CD14-positive monocyte (primary cell): ENCODE measurements at regions not wholly inside any gene's neighbourhood (a gene's known extent, or its start where the extent isn't known, plus 50 kb on each side); places are given as distances from the start of the nearest gene placed in this dataset.

Experiments used
- DNase-seq, 3 donors: peaks; one replicate each; pipeline ENCODE4 v3.0.0-alpha.2; 2011 to 2022
- H2AFZ ChIP-seq: 2 replicates; pipeline ENCODE4 v1.6.0; 2012; ENCODE audit warnings: mild to moderate bottlenecking, low read depth, low read length, inconsistent platforms; ENCODE audit not compliant: insufficient read depth, poor library complexity, severe bottlenecking
- H3K27ac ChIP-seq, 2 donors: 1 replicate in 1 of 2; 2 replicates in 1 of 2; pipeline ENCODE4 v1.5.1; 2012 to 2013; ENCODE audit warnings: low read length in 2 of 2, control low read depth in 1 of 2, inconsistent platforms in 1 of 2, low read depth in 1 of 2, mild to moderate bottlenecking in 1 of 2
- H3K27me3 ChIP-seq, 2 donors: one replicate each; pipeline versions ENCODE4 v1.6.0 to v1.6.1; 2011 to 2013; ENCODE audit warnings: low read length in 2 of 2; ENCODE audit not compliant: control insufficient read depth in 2 of 2, insufficient read depth in 2 of 2
- H3K36me3 ChIP-seq, 2 donors: replicated peaks in 1 of 2; 1 replicate in 1 of 2; 2 replicates in 1 of 2; pipeline versions ENCODE4 v1.5.1 to v1.6.1; 2012 to 2013; ENCODE audit warnings: low read length in 2 of 2, control low read depth in 1 of 2, inconsistent platforms in 1 of 2, mild to moderate bottlenecking in 1 of 2; ENCODE audit not compliant: insufficient read depth in 2 of 2, control insufficient read depth in 1 of 2
- H3K4me1 ChIP-seq, 2 donors: 1 replicate in 1 of 2; 2 replicates in 1 of 2; pipeline versions ENCODE4 v1.5.1 to v1.6.1; 2012 to 2013; ENCODE audit warnings: low read length in 2 of 2, control low read depth in 1 of 2, inconsistent platforms in 1 of 2, mild to moderate bottlenecking in 1 of 2, moderate library complexity in 1 of 2; ENCODE audit not compliant: insufficient read depth in 2 of 2, control insufficient read depth in 1 of 2
- H3K4me2 ChIP-seq: replicated peaks from 2 replicates; pipeline ENCODE3; 2012; ENCODE audit warnings: low read length, moderate library complexity, mild to moderate bottlenecking; ENCODE audit not compliant: poor library complexity, severe bottlenecking; ENCODE audit errors: extremely low read depth
- H3K4me3 ChIP-seq, 3 experiments: fragments of 200-600 bp in 1 of 3; sonication (generic) in 1 of 3; replicated peaks in 1 of 3; 1 replicate in 2 of 3; 2 replicates in 1 of 3; pipeline ENCODE4 v1.5.1; 2011 to 2013; ENCODE audit warnings: low read length in 3 of 3, mild to moderate bottlenecking in 3 of 3, control low read depth in 2 of 3, low read depth in 2 of 3, inconsistent platforms in 1 of 3, moderate library complexity in 1 of 3
- H3K79me2 ChIP-seq: 2 replicates; pipeline ENCODE4 v1.6.0; 2012; ENCODE audit warnings: mild to moderate bottlenecking, control low read depth, inconsistent platforms, low read length, moderate library complexity; ENCODE audit not compliant: insufficient read depth
- H3K9ac ChIP-seq: 2 replicates; pipeline ENCODE4 v1.6.0; 2017; ENCODE audit warnings: low read length, mild to moderate bottlenecking; ENCODE audit not compliant: insufficient read depth, poor library complexity, severe bottlenecking
- H3K9me3 ChIP-seq, 2 donors: replicated peaks in 1 of 2; 1 replicate in 1 of 2; 2 replicates in 1 of 2; pipeline versions ENCODE4 v1.5.1 to v1.6.1; 2012 to 2013; ENCODE audit warnings: low read length in 2 of 2, control low read depth in 1 of 2; ENCODE audit not compliant: control insufficient read depth in 1 of 2, insufficient read depth in 1 of 2
- H4K20me1 ChIP-seq: 2 replicates; pipeline ENCODE4 v1.6.0; 2012; ENCODE audit warnings: mild to moderate bottlenecking, low read length, control low read depth, moderate library complexity; ENCODE audit not compliant: insufficient read depth
- H3K27ac Mint-ChIP-seq, 7 donors: one replicate each; pipeline ENCODE4 v1.8.0; 2020; ENCODE audit warnings: mild to moderate bottlenecking in 7 of 7, mixed read lengths in 7 of 7, moderate library complexity in 6 of 7, inconsistent platforms in 2 of 7
- H3K27me3 Mint-ChIP-seq, 3 donors: one replicate each; pipeline ENCODE4 v1.8.0; 2021 to 2022; ENCODE audit warnings: low read depth in 3 of 3, mild to moderate bottlenecking in 3 of 3, mixed read lengths in 3 of 3, moderate library complexity in 3 of 3, inconsistent platforms in 1 of 3
- H3K36me3 Mint-ChIP-seq, 2 donors: one replicate each; pipeline ENCODE4 v1.8.0; 2020; ENCODE audit warnings: mixed read lengths in 2 of 2, inconsistent platforms in 1 of 2, mild to moderate bottlenecking in 1 of 2
- H3K4me1 Mint-ChIP-seq: one replicate; pipeline ENCODE4 v1.8.0; 2020; ENCODE audit warnings: mild to moderate bottlenecking, mixed read lengths
- H3K4me3 Mint-ChIP-seq, 2 donors: one replicate each; pipeline ENCODE4 v1.8.0; 2020; ENCODE audit warnings: mild to moderate bottlenecking in 2 of 2, mixed read lengths in 2 of 2, moderate library complexity in 1 of 2
- H3K9me3 Mint-ChIP-seq, 7 donors: one replicate each; pipeline ENCODE4 v1.8.0; 2020 to 2022; ENCODE audit warnings: mixed read lengths in 7 of 7, mild to moderate bottlenecking in 6 of 7, moderate library complexity in 6 of 7, inconsistent platforms in 2 of 7
- WGBS: methylation state at CpG from one replicate; pipeline ENCODE4 v1.1.5; 2013; ENCODE audit warnings: missing lambda C conversion rate; ENCODE audit not compliant: insufficient coverage; 5-methylcytosine and 5-hydroxymethylcytosine counted together
- intact Hi-C, 2 donors: fragments of 100-400 bp; cut with micrococcal nuclease; formaldehyde crosslinking; loops; one replicate each; pipeline versions ENCODE4 v1.15.0 to v1.15.1; 2023
- TF ChIP-seq, protein P1 (sequence below): fragments of 200-600 bp; IDR thresholded peaks from one replicate; pipeline ENCODE4 v1.8.0; 2022; ENCODE audit warnings: antibody characterized with exemption, mild to moderate bottlenecking

DNA sequence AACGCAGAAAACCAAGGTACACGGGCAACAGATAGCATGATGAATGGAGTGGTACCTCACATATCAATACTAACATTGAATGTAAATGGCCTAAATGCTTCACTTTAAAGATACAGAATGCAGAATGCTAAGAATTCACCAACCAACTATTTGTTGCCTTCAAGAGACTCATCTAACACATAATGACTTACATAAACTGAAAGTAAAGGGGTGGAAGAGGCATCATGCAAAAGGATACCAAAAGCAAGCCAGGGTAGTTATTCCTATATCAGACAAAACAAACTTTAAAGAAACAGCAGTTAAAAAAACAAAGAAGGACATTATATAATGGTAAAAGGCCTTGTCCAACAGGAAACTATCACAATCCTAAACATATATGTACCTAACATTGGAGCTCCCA lies 137.1 kb upstream of the APP start:
- no peak overlapping the region for H3K9ac ChIP-seq
- no peak overlapping the region for H2AFZ ChIP-seq
- DNase-seq = no peak
- H3K79me2 ChIP-seq = no peaks in the 10 kb centered on the region
- H3K4me3 ChIP-seq = no peak overlapping the region
- no CpG with 5 or more reads among the region's 2 CpGs for WGBS
- H3K27ac ChIP-seq = no peak overlapping the region
- TF ChIP-seq, protein P1, sequence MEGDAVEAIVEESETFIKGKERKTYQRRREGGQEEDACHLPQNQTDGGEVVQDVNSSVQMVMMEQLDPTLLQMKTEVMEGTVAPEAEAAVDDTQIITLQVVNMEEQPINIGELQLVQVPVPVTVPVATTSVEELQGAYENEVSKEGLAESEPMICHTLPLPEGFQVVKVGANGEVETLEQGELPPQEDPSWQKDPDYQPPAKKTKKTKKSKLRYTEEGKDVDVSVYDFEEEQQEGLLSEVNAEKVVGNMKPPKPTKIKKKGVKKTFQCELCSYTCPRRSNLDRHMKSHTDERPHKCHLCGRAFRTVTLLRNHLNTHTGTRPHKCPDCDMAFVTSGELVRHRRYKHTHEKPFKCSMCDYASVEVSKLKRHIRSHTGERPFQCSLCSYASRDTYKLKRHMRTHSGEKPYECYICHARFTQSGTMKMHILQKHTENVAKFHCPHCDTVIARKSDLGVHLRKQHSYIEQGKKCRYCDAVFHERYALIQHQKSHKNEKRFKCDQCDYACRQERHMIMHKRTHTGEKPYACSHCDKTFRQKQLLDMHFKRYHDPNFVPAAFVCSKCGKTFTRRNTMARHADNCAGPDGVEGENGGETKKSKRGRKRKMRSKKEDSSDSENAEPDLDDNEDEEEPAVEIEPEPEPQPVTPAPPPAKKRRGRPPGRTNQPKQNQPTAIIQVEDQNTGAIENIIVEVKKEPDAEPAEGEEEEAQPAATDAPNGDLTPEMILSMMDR = no peak
- Mint-ChIP-seq H3K27me3 (no peaks in the 10 kb centered on the region), H3K4me1 (no peaks in the 10 kb centered on the region), H3K4me3 (no peak overlapping the region), H3K27ac (no peak overlapping the region), H3K9me3 (peaks cover 2 to 16% (median 11%) of the 10 kb centered on the region in 7 donors), H3K36me3 (no peaks in the 10 kb centered on the region)
- peaks cover 9 to 22% of the 10 kb centered on the region in 2 donors for H3K9me3 ChIP-seq
- no peaks in the 10 kb centered on the region for H4K20me1 ChIP-seq
- no peaks in the 10 kb centered on the region for H3K36me3 ChIP-seq
- H3K4me2 ChIP-seq = no peak overlapping the region
- no peaks in the 10 kb centered on the region for H3K27me3 ChIP-seq
- intact Hi-C loops = no loop called here
- H3K4me1 ChIP-seq = no peaks in the 10 kb centered on the region

DNA sequence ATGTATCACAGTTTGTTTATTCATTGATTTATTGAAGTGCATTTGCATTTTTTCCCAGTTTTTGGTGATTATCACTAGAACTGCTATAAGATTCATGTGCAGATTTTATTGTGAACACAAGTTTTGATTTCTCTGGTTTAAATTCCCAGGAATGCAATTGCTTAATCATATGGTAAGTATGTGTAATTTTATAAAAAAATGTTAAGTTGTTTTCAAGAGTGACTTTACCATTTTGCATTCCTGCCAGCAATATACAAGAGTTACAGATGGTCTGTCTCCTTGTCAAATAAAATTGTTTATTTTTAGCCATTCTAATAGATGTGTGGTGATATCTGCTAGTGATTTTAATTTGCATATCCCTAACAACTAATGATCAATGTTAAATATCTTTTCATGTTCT lies 127.3 kb upstream of the APP start:
- Histone ChIP-seq H3K4me2 (no peak overlapping the region), H3K79me2 (no peaks in the 10 kb centered on the region), H3K27ac (no peak overlapping the region), H4K20me1 (no peaks in the 10 kb centered on the region), H3K36me3 (no peaks in the 10 kb centered on the region), H3K4me3 (no peak overlapping the region), H2AFZ (no peak overlapping the region), H3K27me3 (no peaks in the 10 kb centered on the region), H3K9ac (no peak overlapping the region), H3K4me1 (no peaks in the 10 kb centered on the region), H3K9me3 (peaks cover 8 to 22% of the 10 kb centered on the region in 2 donors)
- TF ChIP-seq, protein P1 = no peak
- Mint-ChIP-seq H3K27me3 (no peaks in the 10 kb centered on the region), H3K4me3 (no peak overlapping the region), H3K36me3 (no peaks in the 10 kb centered on the region), H3K9me3 (peaks cover 4 to 25% (median 21%) of the 10 kb centered on the region in 7 donors), H3K27ac (no peak overlapping the region), H3K4me1 (no peaks in the 10 kb centered on the region)
- DNase-seq = no peak
- intact Hi-C loops = no loop called here
